ENCODE measurements at regions not wholly inside any gene's neighbourhood (a gene's known extent, or its start where the extent isn't known, plus 50 kb on each side); places are given as distances from the start of the nearest gene placed in this dataset.

DNA sequence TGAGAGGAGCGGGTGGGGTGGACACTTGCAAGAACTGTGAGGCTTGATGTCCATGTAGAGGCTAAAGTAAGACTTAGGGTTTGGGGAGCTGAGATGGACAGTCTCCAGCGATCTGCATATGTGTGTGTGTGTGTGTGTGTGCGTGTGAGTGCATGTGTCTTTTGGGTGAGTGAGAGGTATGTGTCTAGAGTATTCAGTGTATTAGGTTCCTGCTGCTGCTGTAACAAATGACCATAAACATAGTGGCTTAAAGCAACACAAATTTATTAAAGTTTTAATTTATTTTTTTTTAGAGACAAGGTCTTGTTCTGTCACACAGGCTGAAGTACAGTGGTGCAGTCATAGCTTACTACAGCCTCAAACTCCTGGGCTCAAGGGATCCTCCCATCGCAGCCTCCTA, 155.4 kb upstream of the SPRED2 start:
- DNase-seq (ENCODE audit: low read depth in 1 of 2, low spot score in 1 of 2), result no peak
- Histone ChIP-seq H3K27me3 (ENCODE audit: insufficient read depth, poor library complexity, severe bottlenecking) (no peaks in the 10 kb centered on the region), H3K27ac (replicated peaks) (no peak overlapping the region), H3K4me3 (replicated peaks; ENCODE audit: insufficient read depth, low read length) (no peak overlapping the region)
- TF ChIP-seq GABPA (IDR thresholded peaks at IDR 0.05; ENCODE audit: low read depth) (no peak), SPI1 (IDR thresholded peaks at IDR 0.05; ENCODE audit: borderline replicate concordance, low read depth) (no peak), POLR2AphosphoS5 (IDR thresholded peaks at IDR 0.05; ENCODE audit: low read depth) (no peak), CTCF (IDR thresholded peaks at IDR 0.05; ENCODE audit: insufficient read depth, low read length) (no peak)
- TF ChIP-seq, protein P1, sequence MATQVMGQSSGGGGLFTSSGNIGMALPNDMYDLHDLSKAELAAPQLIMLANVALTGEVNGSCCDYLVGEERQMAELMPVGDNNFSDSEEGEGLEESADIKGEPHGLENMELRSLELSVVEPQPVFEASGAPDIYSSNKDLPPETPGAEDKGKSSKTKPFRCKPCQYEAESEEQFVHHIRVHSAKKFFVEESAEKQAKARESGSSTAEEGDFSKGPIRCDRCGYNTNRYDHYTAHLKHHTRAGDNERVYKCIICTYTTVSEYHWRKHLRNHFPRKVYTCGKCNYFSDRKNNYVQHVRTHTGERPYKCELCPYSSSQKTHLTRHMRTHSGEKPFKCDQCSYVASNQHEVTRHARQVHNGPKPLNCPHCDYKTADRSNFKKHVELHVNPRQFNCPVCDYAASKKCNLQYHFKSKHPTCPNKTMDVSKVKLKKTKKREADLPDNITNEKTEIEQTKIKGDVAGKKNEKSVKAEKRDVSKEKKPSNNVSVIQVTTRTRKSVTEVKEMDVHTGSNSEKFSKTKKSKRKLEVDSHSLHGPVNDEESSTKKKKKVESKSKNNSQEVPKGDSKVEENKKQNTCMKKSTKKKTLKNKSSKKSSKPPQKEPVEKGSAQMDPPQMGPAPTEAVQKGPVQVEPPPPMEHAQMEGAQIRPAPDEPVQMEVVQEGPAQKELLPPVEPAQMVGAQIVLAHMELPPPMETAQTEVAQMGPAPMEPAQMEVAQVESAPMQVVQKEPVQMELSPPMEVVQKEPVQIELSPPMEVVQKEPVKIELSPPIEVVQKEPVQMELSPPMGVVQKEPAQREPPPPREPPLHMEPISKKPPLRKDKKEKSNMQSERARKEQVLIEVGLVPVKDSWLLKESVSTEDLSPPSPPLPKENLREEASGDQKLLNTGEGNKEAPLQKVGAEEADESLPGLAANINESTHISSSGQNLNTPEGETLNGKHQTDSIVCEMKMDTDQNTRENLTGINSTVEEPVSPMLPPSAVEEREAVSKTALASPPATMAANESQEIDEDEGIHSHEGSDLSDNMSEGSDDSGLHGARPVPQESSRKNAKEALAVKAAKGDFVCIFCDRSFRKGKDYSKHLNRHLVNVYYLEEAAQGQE (IDR thresholded peaks at IDR 0.05; ENCODE audit: insufficient replicate concordance, low read depth), result no peak

GRCh38 chr2:65586516-65586915, 154.1 kb upstream of the SPRED2 start:
- H3K27me3 ChIP-seq (ENCODE audit: insufficient read depth, poor library complexity, severe bottlenecking), result no peaks in the 10 kb centered on the region
- H3K27ac ChIP-seq (replicated peaks), result no peak overlapping the region
- TF ChIP-seq CTCF (IDR thresholded peaks at IDR 0.05; ENCODE audit: insufficient read depth, low read length), result no peak
- TF ChIP-seq POLR2AphosphoS5 (IDR thresholded peaks at IDR 0.05; ENCODE audit: low read depth), result no peak
- TF ChIP-seq, protein P1 (IDR thresholded peaks at IDR 0.05; ENCODE audit: insufficient replicate concordance, low read depth), result no peak
- no peak for TF ChIP-seq GABPA (IDR thresholded peaks at IDR 0.05; ENCODE audit: low read depth)
- no peak for TF ChIP-seq SPI1 (IDR thresholded peaks at IDR 0.05; ENCODE audit: borderline replicate concordance, low read depth)
- H3K4me3 ChIP-seq (replicated peaks; ENCODE audit: insufficient read depth, low read length), result no peak overlapping the region
- no peak for DNase-seq (ENCODE audit: low read depth in 1 of 2, low spot score in 1 of 2)

DNA sequence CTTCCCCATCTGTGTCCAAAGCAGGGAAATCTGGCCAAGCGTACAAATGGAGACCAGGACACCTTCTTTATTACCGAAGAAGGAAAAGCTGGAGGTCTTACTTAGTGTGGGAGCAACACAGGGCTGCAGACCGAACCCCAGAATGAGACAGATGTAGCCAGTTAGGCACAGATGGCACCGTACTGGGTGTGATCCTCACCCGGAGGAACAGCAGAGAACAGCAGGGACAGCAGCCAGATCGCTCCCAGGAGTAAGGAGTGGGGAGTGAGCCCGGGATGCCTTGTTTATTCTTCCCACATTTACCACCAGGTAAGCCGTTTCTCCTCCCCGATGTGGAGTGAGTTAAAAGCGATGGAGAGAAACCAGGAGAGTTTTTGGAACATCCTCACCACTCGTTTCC, 150.7 kb upstream of the SPRED2 start:
- H3K27me3 ChIP-seq (ENCODE audit: insufficient read depth, poor library complexity, severe bottlenecking), result no peaks in the 10 kb centered on the region
- no peak overlapping the region for H3K4me3 ChIP-seq (replicated peaks; ENCODE audit: insufficient read depth, low read length)
- no peak overlapping the region for H3K27ac ChIP-seq (replicated peaks)
- no peak for TF ChIP-seq GABPA (IDR thresholded peaks at IDR 0.05; ENCODE audit: low read depth)
- TF ChIP-seq CTCF (IDR thresholded peaks at IDR 0.05; ENCODE audit: insufficient read depth, low read length), result no peak
- TF ChIP-seq, protein P1 (IDR thresholded peaks at IDR 0.05; ENCODE audit: insufficient replicate concordance, low read depth), result no peak
- TF ChIP-seq POLR2AphosphoS5 (IDR thresholded peaks at IDR 0.05; ENCODE audit: low read depth), result no peak
- no peak for TF ChIP-seq SPI1 (IDR thresholded peaks at IDR 0.05; ENCODE audit: borderline replicate concordance, low read depth)
- DNase-seq (ENCODE audit: low read depth in 1 of 2, low spot score in 1 of 2), result no peak

Data from HL-60 (cell line).